Activated T-helper 1 cell treated with anti-CD3 and anti-CD28 coated beads, Interleukin-2, amount 50 U/mL, for 16 hours (primary cell): ENCODE measurements at regions not wholly inside any gene's neighbourhood (a gene's known extent, or its start where the extent isn't known, plus 50 kb on each side); places are given as distances from the start of the nearest gene placed in this dataset.

Source experiments
- DNase-seq, 2 donors: peaks; one replicate each; pipeline ENCODE4 v3.0.0-alpha.2; 2020; ENCODE audit warnings: low read depth in 1 of 2, low spot score in 1 of 2

- no peak for DNase-seq
Measured at GRCh38 chr2:47238638-47239037, 62.3 kb upstream of the CALM2 start.

GRCh38 chr2:47237375-47238334 is 61.3 kb upstream of the CALM2 start:
- no peak for DNase-seq

GRCh38 chr2:47236503-47237215 is 60.3 kb upstream of the CALM2 start:
- no peak for DNase-seq

GRCh38 chr2:47235132-47235531 is 58.8 kb upstream of the CALM2 start:
- DNase-seq: no peak

GRCh38 chr2:47234456-47234855 is 58.1 kb upstream of the CALM2 start:
- no peak for DNase-seq

- DNase-seq: no peak
Measured at GRCh38 chr2:47232738-47233415, 56.6 kb upstream of the CALM2 start.

- no peak for DNase-seq
Measured at GRCh38 chr2:47230418-47230817, 54.1 kb upstream of the CALM2 start.

GRCh38 chr2:47227532-47228279 is 51.4 kb upstream of the CALM2 start:
- DNase-seq: no peak

GRCh38 chr2:47226923-47227220 is 50.6 kb upstream of the CALM2 start:
- DNase-seq: no peak

GRCh38 chr2:47226132-47226922 is 50.0 kb upstream of the CALM2 start:
- no peak for DNase-seq
